ENCODE measurements at regions not wholly inside any gene's neighbourhood (a gene's known extent, or its start where the extent isn't known, plus 50 kb on each side); places are given as distances from the start of the nearest gene placed in this dataset.
"Not testable (repeated sequence)": the region's sequence is repeated elsewhere in the genome, so short reads cannot be mapped to it uniquely, and the experiment has no call there.

DNA sequence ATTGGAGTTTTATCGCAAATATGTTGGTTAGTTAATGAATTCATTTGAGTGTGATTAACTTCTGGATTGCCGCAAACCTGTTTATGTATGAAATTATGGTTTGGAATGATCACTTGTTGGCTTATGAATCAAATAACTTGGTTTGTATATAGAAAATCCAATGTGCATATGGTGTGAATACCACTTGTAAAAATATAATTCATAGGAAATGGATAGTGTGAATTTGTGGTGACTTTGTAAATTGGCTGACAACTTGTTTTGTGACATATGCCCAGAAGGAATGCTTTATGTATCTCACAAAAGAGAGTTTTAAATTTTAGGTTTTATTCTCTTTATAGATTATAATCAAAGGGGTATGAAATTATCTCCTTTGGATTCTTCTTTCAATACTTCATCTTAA is 436.2 kb downstream of the EPHA5 start:
- H3K27ac Mint-ChIP-seq: no peak overlapping the region
- H3K36me3 Mint-ChIP-seq (ENCODE audit: low read depth): no peaks in the 10 kb centered on the region
- no peaks in the 10 kb centered on the region for H3K9me3 Mint-ChIP-seq
- H3K4me3 Mint-ChIP-seq: no peak overlapping the region
- DNase-seq: no peak
- peaks cover 3% of the 10 kb centered on the region for H3K27me3 Mint-ChIP-seq (ENCODE audit: low read depth, poor library complexity)
- no peaks in the 10 kb centered on the region for H3K4me1 Mint-ChIP-seq
- TF ChIP-seq, protein P1, sequence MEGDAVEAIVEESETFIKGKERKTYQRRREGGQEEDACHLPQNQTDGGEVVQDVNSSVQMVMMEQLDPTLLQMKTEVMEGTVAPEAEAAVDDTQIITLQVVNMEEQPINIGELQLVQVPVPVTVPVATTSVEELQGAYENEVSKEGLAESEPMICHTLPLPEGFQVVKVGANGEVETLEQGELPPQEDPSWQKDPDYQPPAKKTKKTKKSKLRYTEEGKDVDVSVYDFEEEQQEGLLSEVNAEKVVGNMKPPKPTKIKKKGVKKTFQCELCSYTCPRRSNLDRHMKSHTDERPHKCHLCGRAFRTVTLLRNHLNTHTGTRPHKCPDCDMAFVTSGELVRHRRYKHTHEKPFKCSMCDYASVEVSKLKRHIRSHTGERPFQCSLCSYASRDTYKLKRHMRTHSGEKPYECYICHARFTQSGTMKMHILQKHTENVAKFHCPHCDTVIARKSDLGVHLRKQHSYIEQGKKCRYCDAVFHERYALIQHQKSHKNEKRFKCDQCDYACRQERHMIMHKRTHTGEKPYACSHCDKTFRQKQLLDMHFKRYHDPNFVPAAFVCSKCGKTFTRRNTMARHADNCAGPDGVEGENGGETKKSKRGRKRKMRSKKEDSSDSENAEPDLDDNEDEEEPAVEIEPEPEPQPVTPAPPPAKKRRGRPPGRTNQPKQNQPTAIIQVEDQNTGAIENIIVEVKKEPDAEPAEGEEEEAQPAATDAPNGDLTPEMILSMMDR (IDR thresholded peaks at IDR 0.05): no peak

DNA sequence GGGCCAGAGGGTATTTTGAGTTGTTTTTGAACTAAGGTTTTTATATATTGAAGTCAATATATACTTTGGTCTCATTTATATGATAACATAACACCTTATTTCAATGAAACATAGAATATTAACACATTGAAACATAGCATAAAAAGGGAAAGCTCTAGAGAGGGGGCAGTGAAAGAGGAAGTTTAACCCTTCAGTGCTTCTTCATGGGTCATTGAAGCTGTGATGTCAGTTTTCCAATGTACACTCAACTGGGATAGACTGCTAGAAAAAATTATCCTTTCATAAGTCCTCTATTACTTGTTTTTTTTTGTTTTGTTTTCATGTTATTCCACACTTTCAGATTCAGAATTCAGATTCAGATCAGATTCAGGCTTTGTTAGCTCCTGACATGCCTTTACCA is 442.7 kb downstream of the EPHA5 start:
- Mint-ChIP-seq H3K36me3 (ENCODE audit: low read depth) (no peaks in the 10 kb centered on the region), H3K27me3 (ENCODE audit: low read depth, poor library complexity) (no peaks in the 10 kb centered on the region), H3K27ac (no peak overlapping the region), H3K4me3 (no peak overlapping the region), H3K9me3 (no peaks in the 10 kb centered on the region), H3K4me1 (no peaks in the 10 kb centered on the region)
- TF ChIP-seq, protein P1 (IDR thresholded peaks at IDR 0.05): no peak
- DNase-seq: no peak

DNA sequence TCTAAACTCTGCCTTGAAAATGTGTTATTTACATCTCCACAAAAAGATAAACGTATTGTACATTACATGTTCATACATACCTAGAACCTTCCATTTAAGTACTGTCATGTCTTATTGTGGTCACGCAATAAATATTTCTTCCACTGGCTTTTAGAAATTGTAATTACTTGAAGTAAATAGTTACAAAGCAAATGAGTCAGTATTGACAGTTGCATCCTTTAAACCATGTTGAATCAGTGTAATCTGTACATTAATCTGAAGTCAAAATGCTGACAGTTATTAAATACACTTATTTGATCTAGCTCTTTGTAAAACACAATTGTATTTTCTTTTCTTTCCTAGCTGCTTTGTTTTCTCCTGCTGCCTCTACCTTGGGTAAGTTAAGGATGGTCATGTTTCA is 446.7 kb downstream of the EPHA5 start:
- Mint-ChIP-seq H3K9me3 (no peaks in the 10 kb centered on the region), H3K36me3 (ENCODE audit: low read depth) (no peaks in the 10 kb centered on the region), H3K4me1 (no peaks in the 10 kb centered on the region), H3K4me3 (no peak overlapping the region), H3K27ac (no peak overlapping the region), H3K27me3 (ENCODE audit: low read depth, poor library complexity) (no peaks in the 10 kb centered on the region)
- DNase-seq: no peak
- TF ChIP-seq, protein P1 (IDR thresholded peaks at IDR 0.05): no peak

DNA sequence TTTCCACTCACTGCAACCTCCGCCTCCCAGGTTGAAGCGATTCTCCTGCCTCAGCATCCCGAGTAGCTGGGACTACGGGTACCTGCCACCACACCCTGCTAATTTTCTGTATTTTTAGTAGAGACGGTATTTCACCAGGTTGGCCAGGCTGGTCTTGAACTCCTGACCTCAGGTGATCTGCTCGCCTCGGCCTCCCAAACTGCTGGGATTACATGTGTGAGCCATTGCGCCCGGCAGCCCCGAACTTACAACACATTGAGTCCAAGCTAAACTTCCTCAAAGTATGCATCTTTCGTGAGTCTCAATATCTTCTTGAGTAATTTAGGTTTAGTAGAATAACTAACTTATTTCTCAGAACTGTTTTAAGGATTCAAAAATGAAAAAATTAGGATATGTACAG is 447.2 kb downstream of the EPHA5 start:
- H3K9me3 Mint-ChIP-seq; H3K4me1 Mint-ChIP-seq; H3K4me3 Mint-ChIP-seq; H3K27ac Mint-ChIP-seq; H3K36me3 Mint-ChIP-seq (ENCODE audit: low read depth); DNase-seq; H3K27me3 Mint-ChIP-seq (ENCODE audit: low read depth, poor library complexity): not testable (repeated sequence)

DNA sequence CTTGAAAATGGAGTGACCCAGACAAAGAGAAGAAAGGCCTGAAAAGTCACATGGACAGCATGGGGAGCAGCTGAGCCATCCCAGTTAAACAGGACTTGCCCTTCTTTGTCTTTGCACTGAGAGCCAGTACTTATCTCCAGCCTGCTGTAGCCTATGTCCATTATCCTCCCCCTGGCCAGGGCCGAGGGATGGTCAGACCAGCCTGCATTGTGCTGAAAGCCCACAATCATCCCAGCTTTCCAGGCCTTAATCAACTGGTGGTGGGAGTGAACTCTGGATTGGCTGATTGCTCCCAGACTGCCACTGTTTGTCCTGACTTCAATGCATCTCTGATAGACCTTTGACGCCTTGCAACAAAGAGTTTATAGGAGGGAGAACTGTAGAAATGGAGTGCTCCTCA is 453.1 kb downstream of the EPHA5 start:
- DNase-seq: no peak
- TF ChIP-seq, protein P1 (IDR thresholded peaks at IDR 0.05): no peak
- Mint-ChIP-seq H3K4me1 (no peaks in the 10 kb centered on the region), H3K27ac (no peak overlapping the region), H3K27me3 (ENCODE audit: low read depth, poor library complexity) (peaks cover 6% of the 10 kb centered on the region), H3K4me3 (no peak overlapping the region), H3K9me3 (no peaks in the 10 kb centered on the region), H3K36me3 (ENCODE audit: low read depth) (no peaks in the 10 kb centered on the region)

DNA sequence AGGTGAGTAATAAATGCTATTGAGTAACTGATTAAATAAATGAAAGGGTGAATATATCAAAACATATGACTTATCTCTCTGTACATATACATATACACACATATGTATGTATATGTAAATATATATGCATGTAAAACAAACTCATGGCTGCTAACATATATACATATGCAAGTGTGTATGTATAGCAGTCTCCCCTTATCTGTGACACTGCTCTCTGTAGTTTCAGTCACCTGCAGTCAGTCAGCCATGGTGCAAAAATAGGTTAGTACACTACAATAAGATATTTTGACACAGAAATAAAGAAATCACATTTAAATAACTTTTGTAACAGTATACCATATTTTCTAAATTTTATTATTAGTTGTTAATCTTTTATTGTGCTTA is 467.4 kb downstream of the EPHA5 start:
- Mint-ChIP-seq H3K36me3 (ENCODE audit: low read depth) (no peaks in the 10 kb centered on the region), H3K27ac (no peak overlapping the region), H3K4me3 (no peak overlapping the region), H3K9me3 (no peaks in the 10 kb centered on the region), H3K27me3 (ENCODE audit: low read depth, poor library complexity) (no peaks in the 10 kb centered on the region), H3K4me1 (peaks cover 7% of the 10 kb centered on the region)
- TF ChIP-seq, protein P1 (IDR thresholded peaks at IDR 0.05): no peak
- no peak for DNase-seq

Measured in nephron progenitor cell (in vitro differentiated cells).